Liver (tissue), 8 donors: ENCODE measurements at regions not wholly inside any gene's neighbourhood (a gene's known extent, or its start where the extent isn't known, plus 50 kb on each side); places are given as distances from the start of the nearest gene placed in this dataset.

Source experiments
- DNase-seq: peaks from one replicate; pipeline ENCODE4 v3.0.0-alpha.2; 2017; ENCODE audit warnings: low spot score
- H3K27ac ChIP-seq, 2 donors: one replicate each; pipeline ENCODE4 v1.7.0; 2013; ENCODE audit warnings: inconsistent platforms in 2 of 2, low read length in 2 of 2, control low read depth in 1 of 2, low read depth in 1 of 2, mild to moderate bottlenecking in 1 of 2
- H3K27me3 ChIP-seq, 4 donors: one replicate each; pipeline versions ENCODE4 v1.6.1 to v1.7.0; 2013; ENCODE audit warnings: low read length in 3 of 4, inconsistent platforms in 1 of 4, mild to moderate bottlenecking in 1 of 4, moderate library complexity in 1 of 4; ENCODE audit not compliant: control insufficient read depth in 4 of 4, insufficient read depth in 4 of 4
- H3K36me3 ChIP-seq, 4 donors: one replicate each; pipeline versions ENCODE4 v1.6.1 to v1.7.0; 2013; ENCODE audit warnings: low read length in 3 of 4, mild to moderate bottlenecking in 3 of 4, low read depth in 1 of 4, moderate library complexity in 1 of 4; ENCODE audit not compliant: control insufficient read depth in 4 of 4, insufficient read depth in 3 of 4
- H3K4me1 ChIP-seq, 4 donors: one replicate each; pipeline versions ENCODE4 v1.6.1 to v1.7.0; 2013; ENCODE audit warnings: low read length in 3 of 4, mild to moderate bottlenecking in 3 of 4, moderate library complexity in 1 of 4; ENCODE audit not compliant: control insufficient read depth in 4 of 4, insufficient read depth in 4 of 4
- H3K4me3 ChIP-seq, 3 donors: one replicate each; pipeline versions ENCODE4 v1.6.1 to v1.7.0; 2013; ENCODE audit warnings: low read length in 3 of 3, control low read depth in 1 of 3, low read depth in 1 of 3, mild to moderate bottlenecking in 1 of 3
- H3K9ac ChIP-seq, 2 donors: one replicate each; pipeline ENCODE4 v1.7.0; 2013; ENCODE audit warnings: low read length in 2 of 2, mild to moderate bottlenecking in 2 of 2, moderate library complexity in 2 of 2, control low read depth in 1 of 2, low read depth in 1 of 2
- H3K9me3 ChIP-seq, 4 donors: one replicate each; pipeline versions ENCODE4 v1.6.1 to v1.7.0; 2013; ENCODE audit warnings: low read length in 3 of 4; ENCODE audit not compliant: control insufficient read depth in 4 of 4
- ATF3 ChIP-seq: IDR thresholded peaks from 2 replicates; pipeline ENCODE4 v1.6.1; 2016; ENCODE audit warnings: antibody characterized with exemption
- EGR1 ChIP-seq, 2 donors: IDR thresholded peaks; 2 replicates each; pipeline ENCODE4 v1.6.1; 2016 to 2018; ENCODE audit warnings: antibody characterized with exemption in 2 of 2, low read depth in 2 of 2
- FOXA1 ChIP-seq: IDR thresholded peaks from 2 replicates; pipeline ENCODE4 v1.6.1; 2016; ENCODE audit warnings: antibody characterized with exemption
- FOXA2 ChIP-seq: IDR thresholded peaks from 2 replicates; pipeline ENCODE4 v1.6.1; 2016; ENCODE audit warnings: antibody characterized with exemption
- GABPA ChIP-seq, 2 donors: IDR thresholded peaks in 1 of 2; conservative IDR thresholded peaks in 1 of 2; 2 replicates each; pipeline ENCODE4 v1.6.1; 2016; ENCODE audit warnings: antibody characterized with exemption in 2 of 2, mild to moderate bottlenecking in 1 of 2, moderate library complexity in 1 of 2
- HNF4A ChIP-seq, 2 donors: conservative IDR thresholded peaks; 2 replicates each; pipeline ENCODE4 v1.6.1; 2016; ENCODE audit warnings: antibody characterized with exemption in 2 of 2, mild to moderate bottlenecking in 2 of 2
- HNF4G ChIP-seq: IDR thresholded peaks from 2 replicates; pipeline ENCODE4 v1.6.1; 2016; ENCODE audit warnings: antibody characterized with exemption
- MAX ChIP-seq: IDR thresholded peaks from 2 replicates; pipeline ENCODE4 v1.6.1; 2016; ENCODE audit warnings: antibody characterized with exemption
- NR2F2 ChIP-seq: IDR thresholded peaks from 2 replicates; pipeline ENCODE4 v1.6.1; 2016; ENCODE audit warnings: antibody characterized with exemption
- RAD21 ChIP-seq, 2 donors: IDR thresholded peaks; 2 replicates each; pipeline ENCODE4 v1.6.1; 2016; ENCODE audit warnings: antibody characterized with exemption in 2 of 2, mild to moderate bottlenecking in 2 of 2
- RXRA ChIP-seq, 2 donors: IDR thresholded peaks; 2 replicates each; pipeline ENCODE4 v1.6.1; 2017 to 2018; ENCODE audit warnings: antibody characterized with exemption in 2 of 2, mild to moderate bottlenecking in 1 of 2
- TAF1 ChIP-seq: conservative IDR thresholded peaks from 2 replicates; pipeline ENCODE4 v1.6.1; 2016; ENCODE audit warnings: antibody characterized with exemption, mild to moderate bottlenecking
- YY1 ChIP-seq: IDR thresholded peaks from 2 replicates; pipeline ENCODE4 v1.6.1; 2016; ENCODE audit warnings: antibody characterized with exemption, mild to moderate bottlenecking
- WGBS: extraction: QIAGEN DNeasy Blood & Tissue Kit; methylation state at CpG from one replicate; pipeline ENCODE4 v1.1.7; 2013; 5-methylcytosine and 5-hydroxymethylcytosine counted together
- TF ChIP-seq, protein P1 (sequence below): fragments of 150-350 bp; IDR thresholded peaks from 2 replicates; pipeline ENCODE4 v1.5.1; 2017; ENCODE audit warnings: improper control_type of control experiment, low read depth, low read length; ENCODE audit not compliant: missing input control
- TF ChIP-seq, protein P2 (sequence below): IDR thresholded peaks from 2 replicates; pipeline ENCODE4 v1.6.1; 2016; ENCODE audit warnings: antibody characterized with exemption
- TF ChIP-seq, protein P3 (sequence below): IDR thresholded peaks from 2 replicates; pipeline ENCODE4 v1.6.1; 2016; ENCODE audit warnings: antibody characterized with exemption, mild to moderate bottlenecking
- donor health status: healthy.
- donor health status: healthy.
- donor health status: healthy.
- donor health status: healthy.
- donor health status: healthy.

DNA sequence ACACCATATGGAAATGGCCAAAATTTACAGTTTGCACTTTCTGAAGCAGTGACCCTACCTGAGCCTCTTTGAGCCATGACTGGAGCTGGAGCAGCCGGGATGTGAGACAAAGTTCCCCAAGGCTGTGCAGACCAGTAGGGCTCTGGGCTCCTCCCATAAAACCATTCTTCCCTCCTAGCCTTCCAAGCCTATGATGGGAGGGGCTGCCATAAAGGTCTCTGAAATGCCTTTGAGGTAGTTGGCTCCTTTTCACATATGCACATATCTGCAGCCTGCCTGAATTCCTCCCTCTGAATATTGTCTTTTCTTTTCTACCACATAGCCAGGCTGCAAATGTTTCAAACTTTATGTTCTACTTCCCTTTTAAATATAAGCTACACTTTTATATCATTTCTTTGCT is 516.6 kb upstream of the POM121L12 start:
- no peak overlapping the region for H3K27ac ChIP-seq
- H3K9me3 ChIP-seq, result peaks cover 0 to 3% (median 0%) of the 10 kb centered on the region in 4 donors
- H3K9ac ChIP-seq, result no peak overlapping the region
- H3K36me3 ChIP-seq, result no peaks in the 10 kb centered on the region
- no peaks in the 10 kb centered on the region for H3K4me1 ChIP-seq
- TF ChIP-seq GABPA (IDR thresholded peaks at IDR 0.05 in 1 of 2, conservative IDR thresholded peaks at IDR 0.05 in 1 of 2) (no peak), YY1 (no peak), MAX (no peak), HNF4A (conservative IDR thresholded peaks at IDR 0.05) (no peak), RAD21 (IDR thresholded peaks at IDR 0.05) (no peak), HNF4G (no peak), NR2F2 (no peak), TAF1 (no peak), EGR1 (IDR thresholded peaks at IDR 0.05; ENCODE audit: low read depth in 2 of 2) (no peak), FOXA2 (no peak), FOXA1 (no peak), RXRA (IDR thresholded peaks at IDR 0.05) (no peak)
- TF ChIP-seq, protein P1, sequence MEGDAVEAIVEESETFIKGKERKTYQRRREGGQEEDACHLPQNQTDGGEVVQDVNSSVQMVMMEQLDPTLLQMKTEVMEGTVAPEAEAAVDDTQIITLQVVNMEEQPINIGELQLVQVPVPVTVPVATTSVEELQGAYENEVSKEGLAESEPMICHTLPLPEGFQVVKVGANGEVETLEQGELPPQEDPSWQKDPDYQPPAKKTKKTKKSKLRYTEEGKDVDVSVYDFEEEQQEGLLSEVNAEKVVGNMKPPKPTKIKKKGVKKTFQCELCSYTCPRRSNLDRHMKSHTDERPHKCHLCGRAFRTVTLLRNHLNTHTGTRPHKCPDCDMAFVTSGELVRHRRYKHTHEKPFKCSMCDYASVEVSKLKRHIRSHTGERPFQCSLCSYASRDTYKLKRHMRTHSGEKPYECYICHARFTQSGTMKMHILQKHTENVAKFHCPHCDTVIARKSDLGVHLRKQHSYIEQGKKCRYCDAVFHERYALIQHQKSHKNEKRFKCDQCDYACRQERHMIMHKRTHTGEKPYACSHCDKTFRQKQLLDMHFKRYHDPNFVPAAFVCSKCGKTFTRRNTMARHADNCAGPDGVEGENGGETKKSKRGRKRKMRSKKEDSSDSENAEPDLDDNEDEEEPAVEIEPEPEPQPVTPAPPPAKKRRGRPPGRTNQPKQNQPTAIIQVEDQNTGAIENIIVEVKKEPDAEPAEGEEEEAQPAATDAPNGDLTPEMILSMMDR, result no peak
- TF ChIP-seq, protein P2, sequence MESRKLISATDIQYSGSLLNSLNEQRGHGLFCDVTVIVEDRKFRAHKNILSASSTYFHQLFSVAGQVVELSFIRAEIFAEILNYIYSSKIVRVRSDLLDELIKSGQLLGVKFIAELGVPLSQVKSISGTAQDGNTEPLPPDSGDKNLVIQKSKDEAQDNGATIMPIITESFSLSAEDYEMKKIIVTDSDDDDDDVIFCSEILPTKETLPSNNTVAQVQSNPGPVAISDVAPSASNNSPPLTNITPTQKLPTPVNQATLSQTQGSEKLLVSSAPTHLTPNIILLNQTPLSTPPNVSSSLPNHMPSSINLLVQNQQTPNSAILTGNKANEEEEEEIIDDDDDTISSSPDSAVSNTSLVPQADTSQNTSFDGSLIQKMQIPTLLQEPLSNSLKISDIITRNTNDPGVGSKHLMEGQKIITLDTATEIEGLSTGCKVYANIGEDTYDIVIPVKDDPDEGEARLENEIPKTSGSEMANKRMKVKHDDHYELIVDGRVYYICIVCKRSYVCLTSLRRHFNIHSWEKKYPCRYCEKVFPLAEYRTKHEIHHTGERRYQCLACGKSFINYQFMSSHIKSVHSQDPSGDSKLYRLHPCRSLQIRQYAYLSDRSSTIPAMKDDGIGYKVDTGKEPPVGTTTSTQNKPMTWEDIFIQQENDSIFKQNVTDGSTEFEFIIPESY, result no peak
- TF ChIP-seq, protein P3, sequence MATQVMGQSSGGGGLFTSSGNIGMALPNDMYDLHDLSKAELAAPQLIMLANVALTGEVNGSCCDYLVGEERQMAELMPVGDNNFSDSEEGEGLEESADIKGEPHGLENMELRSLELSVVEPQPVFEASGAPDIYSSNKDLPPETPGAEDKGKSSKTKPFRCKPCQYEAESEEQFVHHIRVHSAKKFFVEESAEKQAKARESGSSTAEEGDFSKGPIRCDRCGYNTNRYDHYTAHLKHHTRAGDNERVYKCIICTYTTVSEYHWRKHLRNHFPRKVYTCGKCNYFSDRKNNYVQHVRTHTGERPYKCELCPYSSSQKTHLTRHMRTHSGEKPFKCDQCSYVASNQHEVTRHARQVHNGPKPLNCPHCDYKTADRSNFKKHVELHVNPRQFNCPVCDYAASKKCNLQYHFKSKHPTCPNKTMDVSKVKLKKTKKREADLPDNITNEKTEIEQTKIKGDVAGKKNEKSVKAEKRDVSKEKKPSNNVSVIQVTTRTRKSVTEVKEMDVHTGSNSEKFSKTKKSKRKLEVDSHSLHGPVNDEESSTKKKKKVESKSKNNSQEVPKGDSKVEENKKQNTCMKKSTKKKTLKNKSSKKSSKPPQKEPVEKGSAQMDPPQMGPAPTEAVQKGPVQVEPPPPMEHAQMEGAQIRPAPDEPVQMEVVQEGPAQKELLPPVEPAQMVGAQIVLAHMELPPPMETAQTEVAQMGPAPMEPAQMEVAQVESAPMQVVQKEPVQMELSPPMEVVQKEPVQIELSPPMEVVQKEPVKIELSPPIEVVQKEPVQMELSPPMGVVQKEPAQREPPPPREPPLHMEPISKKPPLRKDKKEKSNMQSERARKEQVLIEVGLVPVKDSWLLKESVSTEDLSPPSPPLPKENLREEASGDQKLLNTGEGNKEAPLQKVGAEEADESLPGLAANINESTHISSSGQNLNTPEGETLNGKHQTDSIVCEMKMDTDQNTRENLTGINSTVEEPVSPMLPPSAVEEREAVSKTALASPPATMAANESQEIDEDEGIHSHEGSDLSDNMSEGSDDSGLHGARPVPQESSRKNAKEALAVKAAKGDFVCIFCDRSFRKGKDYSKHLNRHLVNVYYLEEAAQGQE, result no peak
- H3K27me3 ChIP-seq, result no peaks in the 10 kb centered on the region
- no peak for DNase-seq
- 87% methylated on average over 1 of the region's 1 CpG for WGBS
- H3K4me3 ChIP-seq, result no peak overlapping the region

- H3K27me3 ChIP-seq, result no peaks in the 10 kb centered on the region
- TF ChIP-seq GABPA (IDR thresholded peaks at IDR 0.05 in 1 of 2, conservative IDR thresholded peaks at IDR 0.05 in 1 of 2) (no peak), TAF1 (no peak), HNF4A (conservative IDR thresholded peaks at IDR 0.05) (no peak), MAX (no peak), ATF3 (no peak), RAD21 (IDR thresholded peaks at IDR 0.05) (no peak)
- TF ChIP-seq, protein P2, result no peak
- DNase-seq, result no peak
- no peak overlapping the region for H3K9ac ChIP-seq
- no peaks in the 10 kb centered on the region for H3K36me3 ChIP-seq
- peaks cover 0 to under 1% (median 0%) of the 10 kb centered on the region in 4 donors for H3K9me3 ChIP-seq
- H3K4me1 ChIP-seq, result no peaks in the 10 kb centered on the region
- H3K4me3 ChIP-seq, result no peak overlapping the region
- 65% methylated on average over 2 of the region's 2 CpGs for WGBS
- no peak overlapping the region for H3K27ac ChIP-seq
Measured at GRCh38 chr7:52512656-52513055, 522.8 kb upstream of the POM121L12 start.
